ENCODE measurements at regions not wholly inside any gene's neighbourhood (a gene's known extent, or its start where the extent isn't known, plus 50 kb on each side); places are given as distances from the start of the nearest gene placed in this dataset.
A peak's percentile ranks its signal among the peaks of the same experiment; 100 is the strongest.

DNA sequence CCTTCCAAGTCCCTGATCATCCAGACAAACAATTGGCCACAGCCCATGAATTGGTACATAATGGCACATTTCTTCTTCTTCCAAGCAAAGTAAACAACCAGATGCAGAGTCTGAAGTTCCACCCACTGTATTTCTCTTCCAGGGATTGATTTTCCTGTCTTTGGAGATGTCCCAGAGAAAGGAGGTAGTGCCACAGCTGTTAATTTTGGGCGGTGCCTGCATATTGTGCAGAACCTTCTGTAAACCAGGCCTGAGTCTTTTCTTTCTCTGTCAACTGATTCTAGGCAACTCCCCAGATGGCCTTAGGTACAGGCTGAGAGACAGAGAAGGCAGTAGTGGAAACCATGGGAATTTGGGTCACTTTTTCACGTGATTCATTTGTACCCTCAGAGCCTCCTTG is 73.5 kb upstream of the TNIK start:
- H3K36me3 Mint-ChIP-seq (ENCODE audit: insufficient read depth in 1 of 3, low read depth in 3 of 3) = no peaks in the 10 kb centered on the region; a peak in 1 of 7 replicates
- no peak overlapping the region for H4K5ac ChIP-seq (ENCODE audit: insufficient read length, low read depth, low read length)
- H2BK15ac ChIP-seq (ENCODE audit: low read depth, low read length) = no peak overlapping the region
- H3K9ac ChIP-seq (ENCODE audit: extremely low read depth, insufficient read length, low read length) = no peak overlapping the region
- H3K4ac ChIP-seq (ENCODE audit: low read depth, low read length) = no peak overlapping the region
- no peak overlapping the region for H3K18ac ChIP-seq (ENCODE audit: insufficient read length, low read depth, low read length)
- H2BK12ac ChIP-seq (ENCODE audit: insufficient read length, low read depth, low read length) = no peak overlapping the region
- no peaks in the 10 kb centered on the region; the same call in 1 of the 2 replicates for H3K27me3 Mint-ChIP-seq (ENCODE audit: low read depth)
- H3K27me3 ChIP-seq (ENCODE audit: insufficient read depth, low read length) = no peaks in the 10 kb centered on the region
- no peak overlapping the region for H2BK5ac ChIP-seq (ENCODE audit: insufficient read length, low read length)
- peaks cover 9 to 13% of the 10 kb centered on the region in 2 experiments for H3K4me1 Mint-ChIP-seq
- no peaks in the 10 kb centered on the region for H3K23me2 ChIP-seq (ENCODE audit: insufficient read length, low read depth, low read length, poor library complexity, severe bottlenecking)
- no peak overlapping the region for H4K8ac ChIP-seq (replicated peaks; ENCODE audit: insufficient read length, low read depth, low read length)
- H4K20me1 ChIP-seq (ENCODE audit: control insufficient read depth, insufficient read depth, insufficient read length) = no peaks in the 10 kb centered on the region
- H2BK120ac ChIP-seq (ENCODE audit: low read depth, low read length, poor library complexity, severe bottlenecking) = no peak overlapping the region
- H4K91ac ChIP-seq (ENCODE audit: insufficient read length, low read depth, low read length) = no peak overlapping the region
- no peak overlapping the region for H3K4me2 ChIP-seq (ENCODE audit: insufficient read depth, insufficient read length, low read length)
- no peak overlapping the region for H3T11ph ChIP-seq (ENCODE audit: low read length)
- no peak overlapping the region for H2AK5ac ChIP-seq (ENCODE audit: insufficient read length, low read length)
- no peaks in the 10 kb centered on the region for H3K9me3 ChIP-seq (ENCODE audit: control insufficient read depth, low read depth, low read length)
- TF ChIP-seq, protein P1, sequence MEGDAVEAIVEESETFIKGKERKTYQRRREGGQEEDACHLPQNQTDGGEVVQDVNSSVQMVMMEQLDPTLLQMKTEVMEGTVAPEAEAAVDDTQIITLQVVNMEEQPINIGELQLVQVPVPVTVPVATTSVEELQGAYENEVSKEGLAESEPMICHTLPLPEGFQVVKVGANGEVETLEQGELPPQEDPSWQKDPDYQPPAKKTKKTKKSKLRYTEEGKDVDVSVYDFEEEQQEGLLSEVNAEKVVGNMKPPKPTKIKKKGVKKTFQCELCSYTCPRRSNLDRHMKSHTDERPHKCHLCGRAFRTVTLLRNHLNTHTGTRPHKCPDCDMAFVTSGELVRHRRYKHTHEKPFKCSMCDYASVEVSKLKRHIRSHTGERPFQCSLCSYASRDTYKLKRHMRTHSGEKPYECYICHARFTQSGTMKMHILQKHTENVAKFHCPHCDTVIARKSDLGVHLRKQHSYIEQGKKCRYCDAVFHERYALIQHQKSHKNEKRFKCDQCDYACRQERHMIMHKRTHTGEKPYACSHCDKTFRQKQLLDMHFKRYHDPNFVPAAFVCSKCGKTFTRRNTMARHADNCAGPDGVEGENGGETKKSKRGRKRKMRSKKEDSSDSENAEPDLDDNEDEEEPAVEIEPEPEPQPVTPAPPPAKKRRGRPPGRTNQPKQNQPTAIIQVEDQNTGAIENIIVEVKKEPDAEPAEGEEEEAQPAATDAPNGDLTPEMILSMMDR (conservative IDR thresholded peaks at IDR 0.05) = no peak
- no peak overlapping the region for H3K14ac ChIP-seq (ENCODE audit: insufficient read depth, low read length)
- 0 out of 2 replicates have a peak, but pooled peaks cover 1% of the 10 kb centered on the region for H3K79me2 ChIP-seq (ENCODE audit: insufficient read depth, low read length)
- H3K4me1 ChIP-seq (ENCODE audit: insufficient read depth, low read length) = peaks cover 4% of the 10 kb centered on the region; the same call in 1 of the 2 replicates
- no CpG with 5 or more reads among the region's 2 CpGs for WGBS (ENCODE audit: extremely low coverage, insufficient read length, low lambda C conversion rate)
- H3K9me3 Mint-ChIP-seq = peaks cover 0 to 3% of the 10 kb centered on the region in 2 experiments; a peak in 1 of 5 replicates
- no peak overlapping the region for H3K23ac ChIP-seq (ENCODE audit: insufficient read length, low read depth, low read length)
- no peak for DNase-seq
- H2BK20ac ChIP-seq (ENCODE audit: low read depth, low read length, poor library complexity, severe bottlenecking) = no peak overlapping the region
- H3K79me1 ChIP-seq (ENCODE audit: insufficient read depth, low read depth, low read length, poor library complexity, severe bottlenecking) = no peaks in the 10 kb centered on the region
- no peak overlapping the region for H2AFZ ChIP-seq (ENCODE audit: low read length)
- peak overlapping the region in 1 of 3 experiments; percentile 74; a peak in 1 of 7 replicates for H3K27ac Mint-ChIP-seq
- H3K56ac ChIP-seq (ENCODE audit: insufficient read length, low read depth, low read length) = no peak overlapping the region
- no peak overlapping the region for H3K27ac ChIP-seq (ENCODE audit: insufficient read length, low read depth, low read length)
- no peak overlapping the region for H3K4me3 Mint-ChIP-seq
